GM18517 (cell line): ENCODE measurements at regions not wholly inside any gene's neighbourhood (a gene's known extent, or its start where the extent isn't known, plus 50 kb on each side); places are given as distances from the start of the nearest gene placed in this dataset.

Experiments
- ATAC-seq: cut with Tn5 transposase; IDR thresholded peaks from one replicate; pipeline ENCODE4 v1.9.1; 2021; ENCODE audit warnings: mild to moderate bottlenecking, moderate library complexity; ENCODE audit not compliant: unreplicated experiment

DNA sequence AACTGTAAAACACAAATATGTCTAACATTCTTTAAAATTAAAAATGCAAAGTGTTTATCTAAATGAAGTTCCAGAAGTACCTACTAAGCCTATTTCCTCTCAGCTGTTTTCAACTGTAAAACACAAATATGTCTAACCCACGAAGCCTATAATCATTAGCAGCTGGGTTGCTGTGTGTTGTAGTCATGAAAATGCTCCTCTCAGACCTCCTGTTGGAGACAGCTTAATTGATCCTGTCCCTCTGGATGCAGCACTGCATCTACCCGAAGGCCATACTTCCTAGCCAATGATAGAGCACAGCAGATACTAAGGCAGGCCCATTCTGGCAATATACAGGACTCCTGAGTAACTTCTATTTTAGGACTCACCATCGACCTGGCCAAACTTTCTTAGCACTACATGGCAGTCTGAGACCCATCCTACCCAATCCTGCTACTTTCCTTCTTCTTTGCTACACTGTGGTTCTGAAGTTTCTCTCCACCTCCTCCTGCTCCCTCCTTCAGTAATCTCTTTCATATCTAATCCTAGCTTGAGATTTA is 92.5 kb upstream of the RBBP8 start:
- no peak for ATAC-seq

DNA sequence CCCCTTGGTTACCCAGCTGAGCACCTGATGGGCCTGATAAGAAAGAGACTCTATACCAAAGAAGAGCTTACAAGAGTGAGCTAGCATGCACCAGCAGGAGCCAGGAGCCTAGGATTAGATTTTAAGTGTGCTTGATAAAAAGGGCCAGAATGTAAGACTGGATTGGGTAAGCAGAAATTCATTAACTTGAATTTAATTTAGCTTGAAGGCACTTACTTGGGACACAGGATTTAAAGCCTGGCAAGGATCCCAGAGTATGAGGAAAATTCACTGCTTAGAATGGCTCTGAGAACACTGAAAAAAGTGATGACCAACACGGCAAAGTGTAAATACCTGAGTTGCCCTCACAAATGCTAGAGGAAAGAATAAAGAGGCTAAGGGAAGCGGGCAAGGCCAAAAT is 91.3 kb upstream of the RBBP8 start:
- no peak for ATAC-seq

DNA sequence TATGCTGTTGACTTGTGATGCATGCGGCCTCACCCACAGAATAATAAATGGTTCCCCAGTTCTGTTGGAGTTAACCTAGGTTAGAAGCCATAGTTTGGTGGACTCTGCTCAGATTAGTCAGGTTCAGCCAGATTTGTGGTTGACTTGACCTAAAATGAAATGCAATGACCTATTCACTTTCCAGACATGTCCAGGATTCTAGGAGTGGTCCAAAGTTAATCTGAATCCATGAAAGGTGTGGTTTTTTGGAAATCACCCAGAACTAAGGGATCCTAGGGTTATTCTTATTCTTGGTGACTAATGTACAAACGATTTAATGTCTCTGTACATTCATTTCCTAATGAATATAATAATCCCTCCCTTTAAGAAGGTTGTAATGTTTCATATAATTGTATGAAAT is 88.9 kb upstream of the RBBP8 start:
- ATAC-seq = no peak

DNA sequence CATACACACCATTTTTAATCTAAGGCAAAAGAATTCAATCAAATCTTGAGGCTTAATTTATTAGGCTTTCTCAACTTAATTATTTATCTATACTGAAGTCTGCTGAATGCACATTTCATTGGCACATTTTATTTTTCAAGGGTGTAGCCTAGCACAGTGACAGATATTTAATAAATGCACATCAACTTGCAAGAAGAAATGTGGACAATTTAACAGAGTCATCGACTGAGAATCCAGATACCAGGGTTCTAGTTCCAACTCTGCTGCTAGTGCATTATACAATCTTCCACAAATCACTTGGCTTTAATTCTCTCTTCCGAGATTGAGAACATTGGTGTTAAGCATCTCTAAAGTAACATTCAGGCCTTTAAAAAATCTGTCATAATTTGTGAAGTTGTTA is 88.5 kb upstream of the RBBP8 start:
- ATAC-seq = no peak

DNA sequence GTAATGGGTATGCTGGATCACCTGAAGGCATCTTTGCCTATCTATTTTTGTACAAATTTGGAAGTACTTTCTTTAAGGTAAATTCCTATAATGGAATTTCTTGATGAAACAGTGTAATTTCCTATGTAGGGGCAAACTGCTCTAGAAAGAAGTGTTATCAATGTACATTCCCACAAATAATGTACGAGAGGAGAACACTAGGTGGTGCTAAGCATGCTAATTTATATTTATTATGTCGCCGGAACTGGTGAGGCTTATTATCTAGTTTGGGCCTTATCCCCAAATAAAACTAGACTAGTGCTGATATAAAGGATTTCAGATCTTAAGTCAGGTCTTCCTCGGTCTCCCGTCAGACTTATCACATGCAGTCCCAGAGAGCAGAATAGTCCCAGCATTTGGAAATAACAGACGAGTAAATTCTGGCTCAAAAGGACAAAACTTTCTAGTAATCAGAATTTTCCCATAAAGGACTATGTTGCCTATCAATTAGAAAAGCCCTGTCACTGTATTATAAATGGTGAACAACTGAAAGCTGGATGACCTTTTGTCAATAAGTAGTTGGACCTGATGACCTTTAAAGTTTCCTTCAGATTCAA is 86.9 kb upstream of the RBBP8 start:
- no peak for ATAC-seq

DNA sequence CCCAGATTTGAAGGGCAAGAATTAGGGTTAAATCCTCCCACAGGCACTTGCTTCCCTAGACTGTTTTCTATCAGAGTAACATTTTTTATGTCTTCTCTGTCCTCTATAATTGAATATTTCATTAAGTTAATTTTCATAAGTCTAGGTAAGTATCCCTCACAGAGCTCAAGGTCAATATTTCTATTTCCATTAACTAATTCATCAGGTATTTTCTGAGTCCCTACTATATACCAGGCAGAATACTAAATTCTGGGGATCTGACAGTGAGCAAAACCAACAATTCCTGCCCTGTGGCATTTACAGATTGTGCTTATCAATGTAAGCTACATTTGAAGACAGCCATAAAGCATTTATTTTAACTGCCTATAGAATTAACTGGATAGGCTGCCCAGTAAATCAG is 86.4 kb upstream of the RBBP8 start:
- no peak for ATAC-seq

DNA sequence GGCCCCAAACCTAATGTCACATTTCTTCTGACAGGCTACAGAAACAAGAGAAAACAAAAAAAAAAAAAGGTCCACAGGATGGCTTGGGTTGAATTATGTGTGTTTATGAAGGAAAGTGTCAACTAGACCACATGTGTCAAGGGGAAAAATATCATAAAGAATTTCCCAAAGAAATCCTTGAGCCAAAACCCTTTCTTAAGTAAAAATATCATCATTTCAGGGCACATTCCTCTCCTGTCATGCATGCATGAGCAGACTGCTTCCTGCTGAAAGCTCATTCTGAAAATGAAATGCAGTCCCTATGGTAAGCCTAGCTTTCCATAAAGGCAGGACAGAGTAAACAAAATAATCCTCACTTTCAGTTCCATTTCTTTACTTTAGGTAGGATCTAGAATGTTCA is 85.7 kb upstream of the RBBP8 start:
- no peak for ATAC-seq

DNA sequence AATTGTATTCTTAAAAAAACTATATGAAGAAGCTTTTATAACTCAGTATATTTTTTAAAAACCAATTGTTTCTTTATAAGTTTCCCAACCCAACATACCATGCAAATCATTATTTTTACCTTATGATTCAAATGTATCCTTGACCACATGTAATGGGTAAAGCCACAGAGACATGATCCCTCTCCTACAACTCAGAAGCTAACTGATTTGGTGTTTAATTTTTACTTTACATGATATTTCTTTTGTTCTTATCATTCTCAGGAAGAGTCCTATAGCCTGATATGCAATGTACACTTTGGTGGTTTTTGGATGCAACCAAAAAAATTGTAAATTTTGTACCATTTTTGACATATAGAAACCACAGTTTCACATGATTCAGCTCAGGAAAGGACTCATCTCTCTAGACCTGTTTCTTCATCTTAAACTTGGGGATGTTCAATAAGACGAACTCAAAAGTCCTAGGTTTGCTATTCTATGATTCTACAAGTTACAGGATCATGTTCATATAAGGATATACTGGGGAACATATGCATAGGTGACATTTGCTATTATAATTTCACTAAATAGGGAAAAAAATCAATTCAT is 85.2 kb upstream of the RBBP8 start:
- ATAC-seq = no peak

DNA sequence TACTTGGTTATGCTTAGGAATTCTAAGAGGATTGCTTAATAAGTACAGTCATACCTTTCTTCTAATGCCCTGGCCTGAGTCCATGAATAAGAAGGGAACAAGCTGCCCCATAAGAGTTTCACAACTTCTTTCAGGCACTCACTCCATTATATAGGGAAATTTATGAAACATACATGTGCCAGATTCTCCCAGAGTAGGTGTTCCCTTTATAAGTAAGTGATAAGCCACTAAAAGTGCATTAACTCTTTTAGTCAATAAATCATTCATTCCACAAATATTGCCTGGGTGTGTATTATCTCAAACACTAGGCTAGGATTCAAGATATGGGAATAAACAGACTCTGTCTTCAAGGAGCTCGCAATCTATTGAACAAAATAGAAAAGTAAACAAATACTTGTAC is 84.5 kb upstream of the RBBP8 start:
- no peak for ATAC-seq

DNA sequence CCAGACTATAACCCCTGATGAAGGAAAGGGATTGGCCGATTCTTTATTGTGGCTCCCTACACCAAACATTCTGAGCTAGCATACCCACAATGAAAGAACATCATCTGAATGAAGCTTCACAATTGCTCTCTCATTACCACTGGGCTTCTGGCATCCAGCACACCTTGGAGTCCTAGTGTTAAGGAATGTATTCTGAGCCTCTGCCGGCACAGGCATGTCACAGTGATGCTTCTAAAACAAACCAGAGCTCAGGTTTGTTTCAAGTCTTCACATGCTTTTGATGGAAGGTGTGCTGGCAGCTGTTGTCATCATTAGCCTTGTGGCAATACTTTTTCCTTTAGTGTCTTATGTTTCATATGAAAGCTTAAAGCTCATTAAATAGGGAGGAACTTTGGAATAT is 76.3 kb upstream of the RBBP8 start:
- ATAC-seq = no peak

DNA sequence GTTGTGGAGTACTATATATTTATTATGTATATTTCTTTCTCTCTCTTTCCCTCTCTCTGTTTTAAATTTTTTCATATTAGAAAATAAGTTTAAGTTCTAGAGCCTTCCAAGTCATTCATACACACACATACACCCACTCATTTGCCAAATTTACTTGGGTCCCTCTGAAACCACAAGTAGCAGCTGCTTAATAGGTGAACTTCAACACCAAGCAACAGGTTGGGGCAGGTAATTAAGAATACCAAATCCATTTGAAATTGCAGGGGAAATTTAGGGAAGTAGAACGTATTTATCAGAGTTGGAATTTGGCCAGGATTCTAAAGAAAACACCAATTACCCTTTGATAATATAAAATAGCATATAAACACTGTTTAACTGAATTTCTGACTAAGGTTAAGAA is 75.0 kb upstream of the RBBP8 start:
- ATAC-seq = no peak

DNA sequence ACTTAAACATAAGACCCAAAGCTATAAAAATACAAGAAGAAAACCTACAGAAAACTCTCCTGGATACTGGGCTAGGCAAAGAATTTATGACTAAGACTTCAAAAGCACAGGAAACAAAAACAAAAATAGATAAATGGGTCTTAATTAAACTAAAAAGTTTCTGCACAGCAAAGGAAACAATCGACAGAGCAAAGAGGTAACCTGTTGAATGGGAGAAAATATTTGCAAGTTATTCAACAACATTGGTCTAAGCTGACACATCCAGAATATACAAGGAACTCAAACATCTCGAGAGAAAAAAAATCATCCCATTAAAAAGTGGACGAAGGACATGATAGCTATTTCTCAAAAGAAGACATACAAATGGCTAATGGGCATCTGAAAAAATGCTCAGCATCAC is 72.3 kb upstream of the RBBP8 start:
- no peak for ATAC-seq

DNA sequence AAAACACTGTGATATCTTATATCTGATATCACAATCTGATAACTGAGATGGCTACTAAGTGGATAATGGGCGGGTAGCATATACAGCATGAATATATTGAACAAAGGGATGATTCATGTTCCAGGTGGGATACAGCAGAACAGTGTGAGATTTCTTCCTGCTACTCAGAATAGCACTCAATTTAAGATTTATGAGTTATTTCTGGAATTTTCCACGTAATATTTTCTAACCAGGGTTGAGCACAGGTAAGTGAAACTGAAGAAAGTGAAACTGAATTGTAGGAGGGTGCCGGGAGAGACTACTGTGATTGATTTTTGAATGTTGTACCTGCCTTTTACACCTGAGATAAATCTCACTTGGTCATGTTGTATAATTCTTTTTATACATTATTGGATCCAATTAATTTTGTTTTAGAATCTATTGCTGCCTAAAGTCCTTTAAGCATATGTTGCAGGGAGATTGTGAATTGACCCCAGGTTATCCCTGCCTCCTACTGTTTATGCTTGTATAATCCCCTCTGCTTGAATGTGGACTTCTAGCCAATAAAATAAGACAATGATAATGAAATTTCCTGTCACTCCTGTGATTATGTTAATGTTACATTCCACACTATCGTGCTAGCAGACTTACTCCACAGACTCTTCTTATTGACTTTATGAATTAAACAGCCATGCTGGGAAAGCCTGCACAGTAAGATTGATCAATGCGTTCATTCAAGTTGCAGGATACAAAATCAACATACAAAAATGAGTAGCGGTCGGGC is 67.6 kb upstream of the RBBP8 start:
- no peak for ATAC-seq

DNA sequence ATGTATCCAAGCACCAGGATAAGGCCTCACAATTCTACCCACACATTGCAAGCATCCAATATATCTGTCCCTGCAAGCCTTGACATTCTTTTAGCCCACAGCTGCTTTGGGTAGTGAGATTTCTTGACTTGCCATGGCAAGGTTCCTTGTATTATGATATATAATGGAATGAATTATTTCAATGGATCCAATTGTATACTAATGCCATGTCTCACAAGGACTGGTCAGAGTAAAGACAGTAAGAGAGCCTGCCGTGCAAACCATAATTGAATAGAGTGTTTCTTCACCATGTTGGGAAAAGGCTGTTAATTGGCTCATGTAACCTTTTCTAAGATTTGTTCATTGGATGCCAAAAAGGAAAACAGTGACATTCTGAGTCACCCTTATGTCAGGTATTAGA is 64.3 kb upstream of the RBBP8 start:
- no peak for ATAC-seq

DNA sequence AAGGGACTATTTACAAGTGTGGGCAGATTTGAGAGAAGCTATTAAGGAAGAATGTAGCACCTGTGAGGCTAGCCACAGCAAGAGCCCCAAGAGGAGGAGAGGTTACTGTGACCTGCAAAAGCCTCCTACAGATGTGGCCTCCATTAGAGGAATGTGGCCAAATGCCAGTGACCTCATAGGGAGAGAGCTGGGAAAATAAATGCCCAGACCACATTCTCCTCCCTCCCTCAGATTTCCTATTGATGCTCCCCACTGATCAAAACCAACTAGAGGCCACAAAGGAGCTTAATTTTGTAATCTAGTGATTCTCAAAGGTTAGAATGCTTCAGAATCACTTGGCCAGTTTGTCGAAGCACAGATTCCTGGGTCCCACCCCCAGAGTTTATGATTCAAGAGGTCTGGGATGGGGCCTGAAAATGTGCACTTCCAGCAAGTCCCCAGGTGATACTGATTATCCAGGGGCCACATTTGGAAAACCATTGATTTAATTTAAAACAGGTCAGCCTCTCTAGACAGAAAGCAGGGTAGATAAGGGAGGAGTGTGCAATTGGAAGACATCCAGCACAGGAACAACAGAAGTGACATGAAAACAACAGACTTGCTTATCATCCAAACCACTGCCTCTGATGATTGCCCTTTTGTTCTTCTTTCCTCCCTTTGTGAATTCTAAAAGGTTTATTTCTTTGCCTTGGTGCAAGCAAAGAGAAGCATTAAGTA is 61.2 kb upstream of the RBBP8 start:
- ATAC-seq = no peak

DNA sequence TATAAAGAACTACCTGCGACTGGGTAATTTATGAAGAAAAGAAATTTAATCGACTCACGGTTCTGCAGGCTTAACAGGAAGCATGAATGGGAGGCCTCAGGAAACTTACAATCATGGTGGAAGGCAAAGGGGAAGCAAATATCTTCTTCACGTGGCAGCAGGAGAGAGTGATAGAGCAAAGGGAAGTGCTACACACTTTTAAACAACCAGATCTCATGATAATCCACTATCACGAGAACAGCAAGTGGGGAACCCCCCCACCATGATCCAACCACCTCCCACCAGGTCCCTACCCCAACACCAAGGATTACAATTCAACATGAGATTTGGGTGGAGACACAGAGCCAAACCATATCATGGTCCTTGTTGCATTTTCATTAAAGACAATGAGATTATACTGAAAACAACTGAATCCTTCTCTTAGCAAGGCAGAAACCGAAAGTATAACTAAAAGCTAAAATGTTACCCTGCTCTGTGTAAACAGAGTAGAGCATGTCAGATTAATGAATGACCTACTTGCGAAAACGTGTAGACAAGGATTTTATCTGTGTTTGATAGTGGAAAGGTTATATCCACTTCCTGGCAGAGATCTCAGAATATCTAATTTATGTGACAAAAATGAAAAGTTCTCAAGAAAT is 60.1 kb upstream of the RBBP8 start:
- ATAC-seq = peak; percentile 93

DNA sequence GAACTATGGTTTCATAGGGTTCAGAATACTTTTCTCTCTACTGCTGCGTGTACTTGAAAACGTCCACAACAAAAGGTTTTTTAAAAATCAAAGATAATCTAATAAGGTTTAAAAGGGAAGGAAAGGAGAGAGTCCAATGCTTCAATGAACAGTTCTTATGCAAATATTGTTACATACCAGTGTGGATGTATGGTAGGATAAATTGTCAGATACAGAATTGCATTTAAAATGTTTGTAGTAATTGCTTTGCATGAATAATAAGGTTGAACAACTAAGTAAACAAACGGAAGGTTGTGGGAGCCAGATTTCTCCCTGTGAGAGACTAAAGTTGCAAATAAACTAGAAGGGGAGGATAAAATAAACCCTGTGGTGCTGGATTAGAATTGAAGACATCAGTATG is 53.8 kb upstream of the RBBP8 start:
- no peak for ATAC-seq

DNA sequence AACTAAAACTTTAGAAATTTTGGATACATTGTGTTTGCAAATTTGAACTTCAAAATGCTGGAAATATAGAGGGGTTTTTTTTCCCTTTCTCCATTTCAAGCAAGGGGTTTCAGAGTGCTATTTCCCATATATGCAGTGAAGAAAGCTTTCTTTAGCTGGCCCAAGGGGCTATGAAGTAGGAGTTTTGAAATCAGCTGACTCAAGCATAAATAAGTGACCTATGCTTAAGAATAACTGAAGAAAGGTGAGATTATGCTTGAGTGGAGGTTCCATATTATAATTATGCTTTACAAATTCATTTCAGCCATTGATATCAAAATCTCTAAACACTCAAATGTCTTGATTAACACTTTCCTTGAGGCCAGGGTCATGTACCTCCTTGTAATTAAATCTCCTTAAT is 51.0 kb upstream of the RBBP8 start:
- ATAC-seq = no peak

DNA sequence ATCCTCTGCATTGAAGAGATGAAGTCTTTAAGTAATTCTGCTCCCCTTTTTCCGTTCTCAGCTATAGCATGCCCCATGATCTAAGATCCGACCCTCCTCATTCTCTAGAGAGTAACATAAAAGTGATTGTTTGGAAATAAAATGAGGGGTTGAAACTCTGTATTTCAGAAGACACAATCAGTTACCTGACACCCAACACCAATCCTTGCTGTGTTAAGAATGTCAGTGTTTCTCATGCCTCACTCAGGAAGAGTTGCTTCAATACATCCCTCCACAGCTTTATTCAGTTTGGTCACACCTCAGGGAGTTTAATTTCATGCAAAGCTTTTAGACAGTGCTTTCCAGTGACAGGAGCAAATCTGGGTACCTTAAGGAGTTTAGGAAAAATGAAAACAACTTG is 49.9 kb upstream of the RBBP8 start:
- ATAC-seq = no peak
